Dedifferentiated amniotic fluid mesenchymal stem cell (primary cell): ENCODE measurements at regions not wholly inside any gene's neighbourhood (a gene's known extent, or its start where the extent isn't known, plus 50 kb on each side); places are given as distances from the start of the nearest gene placed in this dataset.
"Not testable (repeated sequence)": the region's sequence is repeated elsewhere in the genome, so short reads cannot be mapped to it uniquely, and the experiment has no call there.

Source experiments
- DNase-seq: peaks from one replicate; pipeline ENCODE4 v3.0.0-alpha.2; 2016; ENCODE audit errors: extremely low spot score

DNA sequence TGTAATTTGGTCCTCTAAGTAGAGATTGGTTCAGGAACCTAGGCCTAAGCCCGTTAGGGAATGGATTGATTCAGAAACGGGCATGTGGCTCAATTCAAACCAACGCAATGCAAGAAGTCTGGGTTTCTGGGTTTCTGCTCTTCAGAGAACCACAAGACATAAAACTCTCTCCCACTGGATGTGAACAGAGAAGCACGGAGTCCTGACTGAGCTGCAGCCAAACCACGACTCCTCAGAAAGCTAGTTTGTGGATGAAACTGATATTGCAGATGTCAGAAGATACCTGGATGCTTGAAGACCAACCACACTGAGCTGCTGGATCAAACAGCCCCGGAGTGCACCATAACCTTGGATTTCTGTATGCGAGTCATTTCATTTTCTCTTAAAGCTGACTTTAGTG, 50.0 kb downstream of the SOD2 start:
- DNase-seq = no peak

DNA sequence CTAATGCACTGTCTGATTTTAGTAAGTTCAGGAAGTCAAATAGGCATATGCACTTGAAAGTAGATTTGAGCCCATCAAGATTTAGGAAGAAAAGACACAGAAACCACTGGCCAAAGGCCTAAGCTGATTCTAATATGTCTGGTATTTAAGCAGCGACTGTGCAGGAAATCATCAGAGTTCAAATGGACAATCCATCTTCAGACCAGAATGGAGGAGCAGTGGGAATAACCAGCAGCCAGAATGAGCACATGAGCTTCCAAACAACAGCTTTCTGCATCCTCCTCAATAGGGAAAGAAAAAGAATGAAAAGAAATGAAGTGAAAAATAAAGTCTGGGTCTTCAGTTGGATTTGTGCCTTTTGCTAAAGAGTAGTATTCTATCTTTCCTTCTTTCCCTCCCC, 50.6 kb downstream of the SOD2 start:
- DNase-seq = no peak

DNA sequence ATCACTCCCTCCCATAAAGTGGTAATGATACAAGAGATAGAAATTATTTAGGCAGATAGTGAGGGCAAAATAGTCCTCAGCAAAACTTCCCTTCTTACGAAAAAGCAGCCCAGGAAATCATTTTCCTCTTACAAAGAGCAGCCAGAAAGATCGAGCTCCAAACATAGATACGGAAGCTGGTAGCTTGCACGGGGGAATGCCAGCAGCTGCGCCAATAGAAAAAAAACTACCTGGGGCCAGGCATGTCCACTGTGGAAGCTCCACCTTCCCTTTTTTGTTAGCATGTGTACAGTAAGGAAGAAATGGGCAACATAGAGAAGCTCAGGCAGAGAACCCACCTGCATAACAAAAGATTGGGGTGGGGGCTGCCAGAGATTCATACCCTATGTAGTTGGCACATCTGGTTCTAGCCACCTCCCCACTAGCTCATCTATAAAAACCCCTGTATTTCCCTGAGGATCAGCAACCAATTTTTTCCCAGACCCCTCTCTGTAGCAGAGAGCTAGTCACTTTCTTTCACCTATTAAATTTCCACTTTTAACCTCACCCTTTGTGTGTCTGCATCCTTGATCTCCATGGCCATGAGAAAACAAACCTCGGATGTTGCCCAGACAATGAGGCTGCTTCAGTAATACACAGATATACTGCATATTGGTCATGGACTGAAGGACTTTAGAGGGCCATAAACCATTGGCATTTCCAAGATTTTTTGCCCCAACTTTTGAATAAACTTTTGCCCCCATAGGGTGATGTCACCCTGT, 52.1 kb downstream of the SOD2 start:
- no peak for DNase-seq

DNA sequence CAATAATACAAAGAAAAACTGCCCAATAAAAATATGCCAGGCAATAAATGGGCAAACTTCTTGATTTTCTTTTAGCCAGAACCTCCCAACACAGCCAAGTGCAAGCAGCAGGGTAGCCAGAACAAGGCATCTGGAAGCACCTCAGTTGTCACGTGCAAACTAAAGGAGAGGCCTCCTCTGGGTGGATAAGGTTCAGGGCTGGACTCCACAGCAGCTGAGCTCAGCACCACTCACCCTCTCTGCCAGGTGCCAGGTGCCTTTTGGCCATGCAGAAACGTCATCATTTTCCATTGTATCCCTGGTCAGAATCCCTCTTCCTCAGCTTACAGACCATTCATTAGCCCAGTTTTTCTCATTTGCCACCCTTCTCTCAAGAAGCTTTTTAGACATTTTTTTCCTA, 52.7 kb downstream of the SOD2 start:
- DNase-seq = no peak

DNA sequence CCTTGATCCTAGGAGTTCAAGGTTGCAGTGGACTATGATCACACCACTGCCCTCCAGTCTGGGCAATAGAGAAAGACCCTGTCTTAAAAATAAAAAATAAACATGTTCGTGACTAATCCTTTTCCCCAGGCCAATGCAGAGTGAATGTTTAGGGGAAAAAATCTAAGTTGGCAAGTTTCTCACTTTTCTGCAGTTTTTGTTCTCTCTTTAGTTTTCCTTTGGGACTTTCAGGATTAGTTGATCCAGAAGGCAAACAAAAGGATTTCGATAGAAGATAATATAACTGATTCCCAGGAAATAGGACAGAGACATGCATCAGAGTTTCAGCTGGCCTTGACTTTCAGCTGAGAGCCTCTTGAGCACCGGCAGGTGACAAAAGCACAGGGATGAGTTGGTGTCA, 53.3 kb downstream of the SOD2 start:
- no peak for DNase-seq

DNA sequence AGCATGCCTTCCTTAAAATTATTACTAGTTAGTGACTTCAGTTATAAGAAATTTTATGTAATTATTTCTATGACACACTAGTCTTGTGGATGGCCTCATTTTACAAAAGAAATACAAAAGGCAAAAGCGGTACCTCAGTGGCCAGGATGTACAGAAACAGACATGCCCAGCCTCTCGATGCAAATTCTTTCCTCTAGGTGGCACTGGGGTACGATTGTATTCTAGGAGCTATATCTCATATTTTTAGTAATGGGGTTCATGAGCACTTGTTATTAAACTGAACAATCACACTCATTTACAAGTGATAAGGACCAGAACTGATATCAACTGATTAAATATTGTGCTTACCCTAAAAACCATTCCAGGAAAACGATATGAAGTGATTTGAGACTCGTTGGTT, 59.8 kb downstream of the SOD2 start:
- DNase-seq = no peak

DNA sequence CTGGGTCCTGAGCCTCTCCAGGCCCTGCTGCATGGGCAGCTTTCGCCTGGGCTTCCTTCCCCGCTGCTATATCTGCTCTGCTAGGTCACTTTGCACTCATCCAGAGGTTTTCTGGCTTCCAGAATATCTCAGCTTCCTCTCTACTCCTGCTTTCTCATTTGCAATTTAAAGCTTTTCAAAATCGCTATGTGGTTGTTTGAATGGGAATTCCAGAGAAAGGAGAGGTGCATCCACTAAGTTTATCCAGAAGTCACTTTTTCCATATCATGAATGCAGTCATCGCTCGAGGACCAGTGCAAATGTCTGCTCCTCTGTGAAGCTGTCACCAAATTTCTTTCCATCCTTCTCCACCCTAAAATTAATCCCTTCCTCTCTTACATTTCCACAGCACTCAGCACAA, 61.2 kb downstream of the SOD2 start:
- no peak for DNase-seq

DNA sequence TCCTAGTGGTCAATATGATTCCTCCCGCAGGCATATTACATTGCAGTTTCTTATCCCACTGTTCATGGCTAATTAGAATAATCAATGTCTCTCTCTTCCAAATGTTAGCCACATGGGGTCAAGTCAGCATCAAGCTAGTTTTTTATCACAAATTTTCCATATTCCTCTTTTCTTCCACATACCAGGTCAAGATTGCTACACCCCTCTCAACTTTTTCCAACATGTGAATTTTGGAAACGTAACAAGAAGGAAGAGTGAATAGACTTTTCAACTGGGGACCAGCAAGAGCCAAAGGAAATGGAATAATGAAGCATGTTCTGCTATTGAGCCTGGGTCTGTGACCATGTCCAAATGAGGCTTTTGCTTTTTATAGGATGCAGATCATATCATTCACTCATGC, 65.1 kb downstream of the SOD2 start:
- no peak for DNase-seq

DNA sequence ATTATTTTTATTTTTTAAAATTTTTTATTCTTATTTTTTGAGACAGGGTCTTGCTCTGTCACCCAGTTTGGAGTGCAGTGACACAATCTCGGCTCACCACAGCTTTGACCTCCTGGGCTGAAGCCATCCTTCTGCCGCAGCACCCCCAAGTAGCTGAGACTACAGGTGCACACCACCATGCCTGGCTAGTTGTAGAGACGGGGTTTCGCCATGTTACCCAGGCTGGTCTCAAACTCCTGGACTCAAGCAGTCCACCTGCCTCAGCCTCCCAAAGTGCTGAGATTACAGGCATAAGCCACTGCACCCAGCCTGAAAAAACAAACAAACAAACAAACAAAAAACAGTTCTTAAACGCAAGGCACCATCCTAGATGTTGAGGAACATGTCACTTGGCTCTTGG, 66.5 kb downstream of the SOD2 start:
- DNase-seq = not testable (repeated sequence)

DNA sequence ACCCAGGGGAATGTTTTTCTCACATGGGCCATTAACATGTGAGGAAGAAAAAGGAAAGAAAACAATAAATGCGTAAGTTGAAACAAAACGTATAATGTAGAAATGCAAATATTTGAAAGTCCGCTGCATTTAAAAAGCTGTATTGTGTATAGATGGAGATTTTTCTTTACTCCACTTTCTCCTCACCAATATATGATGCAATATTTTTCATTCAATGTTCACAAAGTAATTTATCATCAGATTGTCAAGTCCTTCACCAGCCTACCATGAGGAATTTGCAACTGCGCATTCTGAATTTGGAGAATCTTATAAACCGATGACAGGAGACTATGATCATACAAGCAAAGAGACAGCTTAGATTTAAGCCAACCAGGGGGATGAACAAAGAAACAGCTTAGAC, 69.9 kb downstream of the SOD2 start:
- DNase-seq = no peak

DNA sequence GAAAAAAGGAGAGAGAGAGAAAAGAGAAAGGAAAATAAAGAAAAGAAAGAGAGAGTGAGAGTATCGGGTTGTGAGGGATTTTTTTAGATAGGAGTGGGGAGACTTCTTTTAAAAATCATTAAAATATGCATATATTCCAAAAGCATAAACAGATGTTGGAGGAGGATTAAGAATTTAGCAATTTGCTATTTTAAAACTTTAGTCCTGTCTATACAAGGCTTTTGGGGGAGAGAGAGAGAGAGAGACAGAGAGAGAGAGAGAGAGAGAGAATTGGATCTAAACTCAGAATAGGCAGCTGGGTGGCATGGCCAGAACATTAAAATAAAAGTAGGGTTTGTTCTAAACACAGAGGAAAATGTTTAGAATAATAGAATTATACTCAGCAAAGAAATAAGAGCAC, 72.1 kb downstream of the SOD2 start:
- no peak for DNase-seq

DNA sequence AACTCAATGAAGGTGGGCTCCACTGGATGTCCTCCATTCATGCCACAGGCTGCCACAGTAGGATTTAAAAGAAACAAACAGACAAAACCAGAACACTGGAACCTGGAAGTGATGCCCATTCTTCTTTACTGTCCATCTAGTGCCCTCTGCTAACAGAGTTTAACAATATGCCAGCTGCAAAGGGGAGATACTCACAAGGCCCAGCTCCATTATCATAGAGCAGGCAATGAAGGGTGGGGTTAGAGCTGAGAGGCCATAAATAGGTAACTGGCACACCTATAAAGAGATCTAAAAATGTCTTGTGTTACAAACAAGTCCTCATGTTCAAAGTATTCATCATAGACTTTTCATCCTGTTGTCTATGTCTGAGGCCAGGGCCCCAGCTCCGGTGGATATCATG, 75.6 kb downstream of the SOD2 start:
- no peak for DNase-seq

DNA sequence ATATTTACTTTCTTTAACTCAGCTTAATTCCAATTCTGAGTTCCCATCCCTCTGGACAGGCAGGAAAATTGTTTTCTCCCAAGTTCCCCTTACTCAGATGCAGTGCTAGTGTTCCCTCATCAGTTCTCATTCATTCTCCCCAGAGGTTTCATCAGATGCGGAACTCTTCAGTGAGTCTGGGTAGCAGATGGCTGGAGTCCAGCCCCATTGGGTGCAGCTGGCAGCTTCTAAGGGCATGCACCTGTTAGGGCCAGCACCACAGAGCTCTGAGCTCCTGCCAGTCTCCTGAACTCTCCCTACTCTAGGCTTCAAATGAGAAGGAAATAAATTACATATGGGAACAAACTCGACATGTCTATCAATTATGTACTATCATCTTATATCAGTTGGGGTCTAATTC, 76.6 kb downstream of the SOD2 start:
- no peak for DNase-seq

DNA sequence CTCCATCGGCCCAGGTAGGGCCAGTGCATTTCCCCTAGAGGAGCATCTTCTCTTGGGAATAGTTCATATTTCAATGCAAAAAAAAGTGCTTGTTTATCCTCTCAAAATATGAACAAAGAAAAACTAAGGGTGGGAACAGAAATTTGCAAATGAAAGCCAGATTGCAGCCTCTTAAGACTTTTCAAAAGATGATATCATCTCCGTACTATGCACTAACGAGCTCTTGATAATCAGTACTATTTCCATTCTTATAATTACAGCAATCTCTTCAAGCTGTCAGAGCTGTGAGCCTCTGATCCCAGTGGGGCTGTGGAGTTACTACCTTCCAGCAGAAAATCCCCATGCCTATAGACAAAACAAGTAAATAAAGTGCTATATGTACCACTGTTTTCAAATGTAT, 77.1 kb downstream of the SOD2 start:
- DNase-seq = no peak

DNA sequence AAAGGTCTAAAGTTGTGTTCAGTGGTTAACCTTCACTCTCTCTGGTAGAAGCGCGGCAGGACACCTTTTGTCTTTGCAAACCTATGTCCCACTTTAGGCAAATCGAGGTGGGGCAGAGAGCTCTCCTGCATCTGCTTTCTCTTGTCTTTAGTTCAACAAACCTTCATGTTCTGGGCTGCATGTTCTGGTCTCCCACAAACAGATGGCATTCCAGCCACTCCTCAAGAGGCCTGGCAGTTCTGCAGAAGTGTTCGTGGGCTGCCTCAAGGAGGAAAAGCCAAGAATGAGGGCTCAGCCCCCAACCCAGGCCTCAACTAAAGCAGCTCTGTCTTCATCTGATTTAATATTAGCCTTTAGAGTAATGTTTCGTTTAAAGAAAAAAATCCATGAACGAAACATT, 82.2 kb downstream of the SOD2 start:
- no peak for DNase-seq

DNA sequence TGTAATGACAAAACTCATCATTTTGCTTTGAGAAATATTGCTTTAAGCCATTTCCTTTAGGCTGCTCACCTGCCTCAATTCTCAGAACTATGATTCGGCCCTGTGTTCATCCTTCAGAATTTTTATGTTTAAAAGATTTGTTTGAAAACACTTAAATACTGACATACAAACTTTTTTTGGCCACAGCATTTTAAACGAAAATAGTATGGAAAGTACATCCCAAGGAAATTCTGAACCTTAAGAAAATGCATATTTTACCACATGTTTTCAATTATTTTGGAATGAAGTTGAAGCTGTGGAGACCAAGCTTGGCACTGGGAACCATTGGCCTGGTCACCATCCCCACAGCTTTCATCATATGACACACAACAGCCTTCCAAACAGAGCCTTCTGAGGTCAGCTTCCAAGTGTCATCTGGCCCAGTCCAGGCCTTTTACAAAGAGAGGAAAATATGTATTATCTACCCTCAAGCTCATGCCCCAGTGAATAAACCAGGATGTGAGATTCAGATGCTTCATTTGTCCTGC, 83.3 kb downstream of the SOD2 start:
- DNase-seq = peak; percentile 28

DNA sequence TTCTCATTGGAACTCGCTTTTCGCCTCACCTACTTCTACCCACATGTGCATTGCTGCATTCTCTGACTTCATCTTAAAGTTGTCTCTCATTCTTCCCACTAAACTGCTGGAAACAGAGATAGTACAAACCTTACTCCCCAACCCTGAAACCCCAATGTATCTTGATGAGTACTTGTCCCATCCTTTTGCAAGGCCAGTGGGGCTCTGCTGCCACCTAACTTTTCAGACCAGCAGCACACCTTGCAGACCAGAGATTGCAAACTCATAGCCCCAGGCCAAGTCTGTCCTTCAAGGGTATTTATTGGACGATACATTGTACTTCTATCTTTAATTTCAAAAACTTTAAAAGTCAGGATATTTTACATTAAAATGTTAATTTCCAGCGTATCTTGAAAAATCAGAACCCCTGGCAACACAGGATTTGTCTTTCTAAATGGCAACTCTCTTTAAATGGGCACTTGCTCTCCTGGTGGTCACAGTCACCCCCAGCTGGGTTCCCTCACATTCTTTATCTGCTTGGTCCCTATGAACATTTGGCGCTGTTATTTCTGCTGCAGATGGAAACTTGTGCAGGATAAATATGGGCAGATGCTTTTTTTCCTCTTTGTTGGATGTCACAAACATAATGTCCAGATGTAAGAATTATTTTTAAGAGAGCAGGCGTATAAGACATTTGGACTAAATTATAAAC, 83.9 kb downstream of the SOD2 start:
- DNase-seq = no peak

DNA sequence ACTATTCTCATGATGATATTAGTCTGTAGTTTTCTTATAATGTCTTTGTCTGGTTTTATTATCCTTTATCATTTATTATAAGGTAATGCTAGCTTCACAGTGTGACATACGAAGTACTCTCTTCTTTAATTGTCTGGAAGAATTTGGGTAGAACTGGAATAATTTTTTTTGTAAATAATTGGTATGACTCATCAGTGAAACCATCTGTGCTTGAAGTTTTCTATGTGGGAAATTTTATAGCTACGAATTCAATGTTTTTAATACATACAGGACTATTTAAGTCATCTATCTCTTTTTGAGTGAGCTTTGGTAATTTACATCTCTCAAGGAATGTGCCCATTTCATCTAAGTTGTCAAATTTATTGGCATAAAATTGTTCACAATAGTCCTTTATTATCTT, 86.3 kb downstream of the SOD2 start:
- DNase-seq = no peak

DNA sequence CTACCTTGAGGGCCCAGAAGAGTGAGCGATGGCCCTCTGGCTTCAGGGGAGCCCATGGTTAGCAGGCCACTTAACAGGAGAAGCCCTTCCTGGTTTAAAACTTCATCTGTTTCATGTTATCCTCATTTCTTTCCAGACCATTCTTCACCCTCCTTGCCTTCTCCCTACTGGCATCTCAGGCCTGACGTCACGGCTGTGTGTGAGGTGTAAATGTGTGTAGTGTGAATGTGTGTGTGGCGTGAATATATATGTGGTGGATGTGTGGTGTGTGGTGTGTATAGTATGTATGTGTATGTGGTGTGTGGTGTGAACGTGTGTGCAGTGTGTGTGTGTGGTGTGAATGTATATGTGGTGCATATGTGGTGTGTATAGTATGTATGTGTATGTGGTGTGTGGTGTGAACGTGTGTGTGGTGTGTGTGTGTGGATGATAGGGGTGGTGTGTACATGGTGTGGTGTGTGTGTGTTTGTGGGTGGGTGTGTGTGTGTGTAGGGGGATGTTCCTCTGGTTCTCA, 88.5 kb downstream of the SOD2 start:
- no peak for DNase-seq

DNA sequence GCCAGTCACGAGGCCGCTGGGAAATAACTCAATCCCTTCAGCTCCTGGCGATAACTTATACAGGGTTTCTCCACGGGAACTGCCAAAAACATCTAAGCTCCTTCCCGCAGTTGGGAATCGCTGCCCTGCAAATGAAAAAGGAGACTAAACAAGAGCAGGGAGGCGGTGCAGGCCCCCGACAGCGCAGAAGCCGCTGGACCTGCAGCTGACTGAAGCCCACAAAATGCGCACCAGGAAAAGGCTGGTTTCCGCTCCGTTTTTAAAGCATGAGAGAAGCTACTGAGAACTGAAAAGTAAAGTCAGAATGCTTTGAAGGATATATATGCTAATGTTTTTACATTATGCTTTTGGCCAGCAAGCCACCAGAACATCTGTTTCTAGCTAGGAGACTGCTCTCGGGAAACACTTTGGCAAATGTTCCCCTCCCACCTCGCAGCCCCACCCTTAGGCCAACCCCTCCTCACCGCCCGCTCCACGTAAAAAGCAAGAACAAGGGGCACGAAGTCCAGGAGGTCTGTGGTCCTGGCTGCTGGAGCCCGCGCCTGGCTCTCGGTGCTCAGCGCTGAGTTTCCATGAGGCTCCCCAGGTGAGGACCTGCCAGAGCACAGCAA, 90.5 kb downstream of the SOD2 start:
- no peak for DNase-seq

DNA sequence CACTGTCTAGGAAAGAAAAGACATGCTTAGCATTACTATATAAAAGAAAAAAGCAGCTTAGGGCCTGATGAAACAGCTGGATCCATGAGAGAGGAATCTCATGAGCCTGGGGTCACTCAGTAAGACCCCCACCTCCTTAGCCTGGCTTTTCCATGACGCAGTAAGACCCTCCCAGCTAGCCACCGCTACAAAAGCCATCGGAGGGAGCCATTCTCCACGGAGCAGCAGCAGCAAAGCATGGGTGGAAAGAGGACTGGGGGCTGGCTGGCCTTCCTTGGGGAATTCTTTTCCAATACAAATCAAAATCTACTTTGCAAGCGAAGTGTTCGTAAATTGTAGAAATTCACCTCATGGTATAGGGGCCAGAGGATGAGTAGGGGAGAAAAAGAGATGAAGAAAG, 91.8 kb downstream of the SOD2 start:
- no peak for DNase-seq

DNA sequence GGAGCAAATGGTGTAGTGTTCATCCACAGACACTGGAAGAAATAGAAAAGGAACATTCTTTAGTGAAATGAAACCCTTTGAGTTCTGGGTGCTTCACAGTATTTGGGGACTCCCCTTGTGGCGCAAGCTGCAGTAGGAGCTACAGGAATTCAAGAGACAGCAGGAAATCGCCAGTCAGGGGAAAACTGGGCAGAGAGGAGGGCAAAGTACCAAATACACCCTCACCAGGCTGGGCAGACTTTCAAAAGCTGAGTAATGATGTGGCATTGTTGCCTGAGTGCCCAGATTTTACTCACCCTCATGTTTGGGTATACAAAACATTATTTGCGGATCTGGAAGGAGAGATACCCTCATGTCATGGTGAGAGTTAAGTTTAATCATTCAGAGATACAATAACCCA, 97.9 kb downstream of the SOD2 start:
- DNase-seq = peak; percentile 68

DNA sequence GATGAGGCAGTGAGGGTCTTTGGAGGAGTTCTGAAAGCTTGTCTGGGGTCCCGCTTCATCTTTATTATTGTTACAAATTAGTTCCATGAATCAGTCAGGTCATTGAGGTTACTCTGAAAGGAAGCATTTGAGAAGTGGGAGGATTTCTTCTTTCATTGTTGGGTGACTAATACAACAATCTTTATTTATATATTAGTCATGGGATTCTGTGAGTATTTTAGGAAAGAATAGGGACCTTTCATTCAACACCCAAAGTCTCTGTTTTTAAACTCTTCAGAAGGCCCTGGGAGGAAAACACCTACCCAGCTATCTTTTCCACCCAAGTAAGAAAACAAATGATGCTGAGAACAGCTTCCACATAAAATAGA, 98.3 kb downstream of the SOD2 start:
- peak; percentile 68 for DNase-seq
